Limb (tissue), 2 donors: ENCODE measurements at regions not wholly inside any gene's neighbourhood (a gene's known extent, or its start where the extent isn't known, plus 50 kb on each side); places are given as distances from the start of the nearest gene placed in this dataset.
"Not testable (repeated sequence)": the region's sequence is repeated elsewhere in the genome, so short reads cannot be mapped to it uniquely, and the experiment has no call there.

Experiments used
- DNase-seq, 2 donors: peaks; one replicate each; pipeline ENCODE4 v3.0.0-alpha.2; 2016; ENCODE audit errors: extremely low spot score in 2 of 2

DNA sequence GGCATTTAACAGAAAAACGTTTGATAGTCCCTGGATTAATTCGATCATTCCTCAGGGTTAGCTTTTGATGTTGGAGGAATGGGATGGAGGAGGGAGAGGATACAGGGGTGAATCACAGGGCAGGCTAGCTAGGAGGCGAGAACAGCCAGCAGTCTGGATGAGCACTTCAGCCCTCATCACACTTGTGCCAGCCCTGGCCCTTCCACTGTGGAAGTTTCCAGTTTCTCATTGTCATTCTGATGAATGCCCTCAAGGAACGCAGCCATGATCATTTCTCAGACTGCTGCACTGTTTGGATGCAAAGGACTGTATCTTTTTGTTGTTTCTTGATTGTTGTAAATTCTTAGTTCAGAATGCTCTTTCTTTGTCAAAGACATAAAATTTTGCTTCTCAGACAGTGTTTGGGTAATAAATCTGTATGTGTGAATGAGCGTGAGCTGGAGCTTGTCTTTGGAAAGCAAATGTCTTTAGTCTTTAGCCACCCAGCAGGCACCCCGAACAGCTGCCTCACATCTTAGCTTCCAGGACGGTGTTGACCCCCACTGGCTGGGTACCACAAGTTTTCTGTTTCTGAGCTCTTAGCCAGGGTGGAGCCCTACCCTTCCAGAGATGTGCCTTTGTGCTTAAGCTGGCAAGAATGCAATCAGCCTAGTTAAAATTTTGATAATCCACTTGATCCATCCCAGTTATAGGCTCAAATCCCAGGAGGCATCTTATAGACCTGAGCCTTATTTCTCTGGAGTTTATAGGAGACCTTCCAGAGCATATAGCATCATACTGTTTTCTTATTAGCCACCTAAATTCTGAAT lies 121.1 kb downstream of the PDCD6IP start:
- no peak for DNase-seq

DNA sequence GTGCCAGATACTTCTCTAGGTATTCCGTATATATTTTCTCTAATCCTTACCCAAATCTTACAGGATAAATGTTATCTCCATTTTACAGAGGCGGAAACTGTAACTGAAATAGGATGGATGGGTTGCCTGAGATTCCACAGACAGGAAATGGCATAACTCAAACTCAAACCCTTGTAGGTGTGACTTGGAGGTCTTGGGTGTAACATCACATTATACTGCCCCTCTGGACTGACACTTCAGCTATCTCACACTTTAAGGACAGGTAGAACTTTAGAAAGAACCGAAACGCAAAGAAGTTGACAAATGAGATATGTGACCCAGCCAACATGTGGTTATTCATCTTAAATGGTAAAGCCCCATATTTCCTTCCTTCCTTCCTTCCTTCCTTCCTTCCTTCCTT lies 122.1 kb downstream of the PDCD6IP start:
- DNase-seq: no peak

GRCh38 chr3:33921608-33922007 lies 123.2 kb downstream of the PDCD6IP start:
- no peak for DNase-seq

DNA sequence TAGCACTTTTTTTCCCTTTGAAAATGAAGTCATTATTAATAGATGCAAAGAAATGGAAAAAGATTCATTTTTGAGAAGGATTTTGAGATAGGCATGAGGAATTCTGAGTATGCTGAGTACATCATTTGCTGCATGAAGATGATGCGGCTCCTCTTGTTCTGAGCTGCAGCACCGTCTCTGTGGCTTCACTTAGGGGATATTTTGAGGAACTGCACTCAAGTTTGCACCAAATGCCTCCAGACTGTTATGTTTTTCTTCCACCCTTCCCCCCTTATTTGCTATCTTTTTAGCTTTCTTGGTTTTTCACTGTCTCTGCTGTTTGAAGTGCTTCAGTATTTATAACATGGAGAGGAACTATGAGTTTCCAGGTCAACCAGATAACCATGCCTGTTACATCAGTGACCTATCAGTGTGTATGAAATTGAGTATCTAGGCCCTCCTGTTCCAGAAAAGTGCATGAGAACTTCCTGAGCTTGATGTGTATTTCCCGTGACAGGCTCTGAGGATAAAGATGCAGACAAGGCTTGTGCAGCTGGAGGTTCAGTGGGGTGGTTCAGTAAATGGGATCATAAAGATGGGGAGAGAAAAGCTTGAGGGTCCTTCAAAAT lies 128.7 kb downstream of the PDCD6IP start:
- DNase-seq: no peak

DNA sequence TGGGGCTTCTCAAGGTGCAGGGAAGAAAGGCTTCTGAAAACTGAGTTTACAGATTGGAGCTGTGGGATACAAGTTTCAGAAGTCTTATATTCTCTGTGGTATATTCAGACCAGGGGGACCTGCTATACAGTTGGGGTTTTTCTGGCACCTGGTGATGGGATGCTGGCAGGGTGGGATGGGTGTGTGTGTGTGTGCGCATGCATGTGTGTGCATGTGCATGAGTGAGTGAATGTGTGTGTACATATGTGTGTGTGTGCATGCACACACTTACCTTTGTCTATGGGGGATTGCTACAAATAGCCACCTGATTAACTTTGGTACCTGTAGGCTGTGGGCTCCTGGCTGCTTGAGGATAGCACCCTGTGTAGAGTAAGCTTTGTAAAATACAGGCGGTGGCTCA lies 131.4 kb downstream of the PDCD6IP start:
- no peak for DNase-seq

DNA sequence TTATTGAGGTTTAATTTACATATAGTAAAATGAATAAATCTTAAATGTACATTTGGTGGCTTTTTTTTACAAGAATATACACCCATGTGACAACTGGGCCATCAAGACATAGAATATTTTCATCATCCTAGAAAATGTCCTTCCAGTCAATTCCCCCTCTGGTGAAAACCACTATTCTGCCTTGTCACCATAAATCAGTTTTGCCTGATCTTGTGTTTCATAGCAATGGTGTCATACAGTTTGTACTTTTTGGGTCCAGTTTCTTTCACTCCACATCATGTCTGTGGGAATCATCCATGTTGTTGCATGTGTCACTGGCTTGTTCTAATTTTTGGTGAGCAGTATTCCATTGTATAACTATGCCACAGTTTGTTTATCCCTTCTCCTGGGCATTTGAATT lies 133.1 kb downstream of the PDCD6IP start:
- DNase-seq: no peak

GRCh38 chr3:33932010-33932764 lies 133.8 kb downstream of the PDCD6IP start:
- DNase-seq: no peak

- DNase-seq: no peak
Measured at GRCh38 chr3:33936171-33936920, 137.9 kb downstream of the PDCD6IP start.

- DNase-seq: no peak
Measured at GRCh38 chr3:33936921-33937525, 138.6 kb downstream of the PDCD6IP start.

DNA sequence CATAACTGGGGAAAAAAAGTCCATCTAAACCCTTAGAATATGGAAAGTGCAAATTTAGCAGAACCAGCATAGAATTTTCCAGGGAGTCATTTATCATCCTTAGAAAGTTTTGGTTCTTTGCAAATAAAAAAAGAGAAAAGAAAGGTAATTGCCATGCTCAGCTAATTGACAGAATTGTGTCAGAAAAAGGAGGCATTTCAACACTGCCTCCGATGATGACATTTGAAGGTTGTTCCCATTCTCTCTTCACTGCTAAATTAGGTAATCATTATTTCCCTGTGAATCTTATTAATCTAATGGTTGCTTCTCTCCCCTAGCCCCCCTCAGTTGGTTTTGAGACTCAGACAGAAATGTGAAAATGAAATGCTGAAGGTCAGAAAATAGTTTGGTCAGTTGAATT lies 139.2 kb downstream of the PDCD6IP start:
- DNase-seq: no peak

GRCh38 chr3:33940149-33940548 lies 141.7 kb downstream of the PDCD6IP start:
- DNase-seq: no peak

- no peak for DNase-seq
Measured at GRCh38 chr3:33940736-33941135, 142.3 kb downstream of the PDCD6IP start.

- no peak for DNase-seq
Measured at GRCh38 chr3:33941804-33942203, 143.4 kb downstream of the PDCD6IP start.

GRCh38 chr3:33942483-33943150 lies 144.2 kb downstream of the PDCD6IP start:
- no peak for DNase-seq

DNA sequence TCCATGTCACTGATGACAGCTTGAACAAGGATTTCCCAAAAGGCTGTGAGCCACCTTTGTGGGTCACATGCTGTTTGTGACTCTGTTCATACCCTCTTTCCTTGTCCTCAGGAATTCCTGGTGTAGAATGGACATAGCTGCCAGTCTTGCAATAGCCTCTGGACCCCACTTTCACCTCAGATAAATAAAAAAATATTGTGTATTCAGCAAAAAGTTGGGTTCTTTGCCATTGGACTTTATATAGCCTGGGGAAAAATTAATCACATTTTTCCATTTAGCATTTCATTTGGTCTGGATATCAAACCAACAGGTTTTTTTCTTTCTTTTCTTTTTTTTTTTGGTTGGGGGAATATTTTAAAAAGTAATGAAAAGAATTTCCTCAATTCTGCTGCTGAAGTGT lies 144.8 kb downstream of the PDCD6IP start:
- no peak for DNase-seq

GRCh38 chr3:33946612-33947011 lies 148.2 kb downstream of the PDCD6IP start:
- DNase-seq: not testable (repeated sequence)

- DNase-seq: no peak
Measured at GRCh38 chr3:33947272-33948195, 149.1 kb downstream of the PDCD6IP start.

GRCh38 chr3:33949074-33949473 lies 150.6 kb downstream of the PDCD6IP start:
- no peak for DNase-seq

- no peak for DNase-seq
Measured at GRCh38 chr3:33954956-33955355, 156.5 kb downstream of the PDCD6IP start.

DNA sequence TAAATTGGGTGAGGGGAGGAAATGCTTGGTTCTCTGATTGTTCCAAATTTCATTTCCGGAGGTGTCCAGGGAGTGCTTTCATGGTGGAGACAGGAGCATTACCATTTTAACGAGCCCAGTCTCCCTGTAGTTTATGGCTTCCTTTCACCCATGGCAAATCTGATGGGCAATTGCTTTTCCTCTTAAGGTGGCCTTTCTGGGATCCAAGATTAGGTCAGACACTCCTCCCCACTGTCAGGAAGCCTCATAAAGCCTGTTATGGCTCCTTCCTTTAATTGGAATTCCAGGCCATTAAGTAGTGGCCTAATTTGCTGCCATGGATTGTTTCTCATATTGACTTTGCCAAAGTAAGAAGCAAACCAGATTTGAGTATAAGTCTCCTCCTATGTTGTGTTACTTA lies 157.8 kb downstream of the PDCD6IP start:
- DNase-seq: no peak
